GF-D8 (cell line): ENCODE measurements at regions not wholly inside any gene's neighbourhood (a gene's known extent, or its start where the extent isn't known, plus 50 kb on each side); places are given as distances from the start of the nearest gene placed in this dataset.
A peak's percentile ranks its signal among the peaks of the same experiment; 100 is the strongest.

Source experiments
- DNase-seq: peaks from one replicate; lab custom pipeline; 2025; lab: John Stamatoyannopoulos, UW

DNA sequence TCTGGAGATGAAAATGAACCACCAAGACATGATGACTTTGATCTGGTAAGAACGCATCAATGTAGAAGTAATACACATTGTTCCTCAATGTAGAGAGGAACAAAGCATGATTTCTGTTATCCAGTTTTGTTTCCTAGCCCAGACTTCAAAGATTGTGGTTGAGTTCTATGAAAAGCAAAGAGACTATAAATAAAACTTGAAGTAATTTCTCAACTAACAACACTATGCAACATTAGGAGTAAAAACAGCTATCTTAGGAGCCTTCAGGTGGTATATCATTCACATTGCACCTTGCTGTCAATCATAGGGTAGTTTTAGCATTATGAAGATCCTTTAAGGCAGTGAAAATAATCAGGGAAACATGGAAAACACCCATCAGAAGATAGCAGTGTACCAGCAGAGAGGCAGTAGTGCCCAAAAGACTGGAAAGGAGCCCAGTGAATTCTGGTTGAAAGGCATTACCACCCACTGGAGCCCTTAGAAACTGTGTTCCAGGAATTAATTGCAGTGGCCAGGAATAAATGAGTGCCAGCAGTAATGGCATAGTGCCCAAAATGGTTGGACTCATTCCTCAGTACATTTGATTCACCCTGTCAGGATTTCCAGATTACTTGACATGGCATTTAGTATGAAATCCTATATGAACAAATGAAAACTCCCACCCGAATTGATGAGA, 300.7 kb upstream of the CXXC4 start:
- no peak for DNase-seq

DNA sequence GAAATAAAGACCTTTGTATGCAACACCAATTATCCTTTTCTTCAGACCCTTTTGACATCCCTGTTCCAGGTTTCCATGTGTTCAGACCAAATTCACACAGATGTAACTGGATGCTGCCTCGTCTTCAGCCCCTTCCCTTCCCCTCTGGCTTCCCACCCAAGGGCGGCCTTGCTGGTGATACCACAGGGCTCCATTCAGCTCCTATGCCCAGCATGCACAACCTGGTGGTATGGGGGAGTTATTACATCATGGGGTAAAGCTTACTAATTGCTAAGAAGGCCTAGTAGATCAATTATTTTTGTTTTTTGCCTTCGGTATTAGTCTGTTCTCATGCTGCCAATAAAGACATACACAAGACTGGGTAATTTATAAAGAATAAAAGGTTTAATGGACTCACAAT, 317.0 kb upstream of the CXXC4 start:
- DNase-seq, result no peak

DNA sequence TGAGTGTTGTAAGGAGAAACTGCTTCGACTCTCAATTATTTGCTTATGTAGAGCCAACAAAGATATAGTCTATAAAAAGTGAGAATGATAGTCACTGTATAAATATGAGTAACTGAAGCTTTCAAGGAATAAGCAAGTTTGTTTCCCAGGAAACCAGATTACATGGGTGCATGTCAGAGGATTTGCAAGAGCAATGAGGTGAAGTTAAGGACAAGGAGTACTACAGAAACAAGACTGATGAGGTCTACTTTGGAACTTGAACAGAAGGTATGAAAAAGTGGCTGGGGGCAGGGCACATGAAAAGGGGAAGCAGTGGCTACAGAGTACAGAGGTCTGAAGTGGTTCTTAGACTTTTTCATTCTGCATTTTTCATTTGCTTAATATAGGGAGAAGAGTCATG, 321.0 kb upstream of the CXXC4 start:
- no peak for DNase-seq

DNA sequence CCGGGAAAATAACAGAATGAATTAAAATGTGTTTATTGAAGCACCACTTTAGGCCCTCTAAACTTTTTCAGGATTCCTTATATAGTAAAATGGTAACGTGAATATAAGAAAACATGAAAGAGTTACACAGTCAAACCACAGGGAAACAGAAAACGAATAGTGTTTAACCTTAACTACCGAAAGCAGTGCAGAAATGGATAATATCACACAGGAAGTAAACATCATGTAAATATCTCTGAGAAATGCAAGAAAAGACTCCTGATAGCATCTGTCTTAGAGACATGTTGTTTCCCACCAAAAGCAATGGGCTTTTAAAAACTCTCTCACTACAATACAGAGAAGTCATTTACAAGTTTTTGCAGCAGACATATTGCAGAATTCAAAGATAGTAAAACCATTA, 323.9 kb upstream of the CXXC4 start:
- DNase-seq, result no peak

DNA sequence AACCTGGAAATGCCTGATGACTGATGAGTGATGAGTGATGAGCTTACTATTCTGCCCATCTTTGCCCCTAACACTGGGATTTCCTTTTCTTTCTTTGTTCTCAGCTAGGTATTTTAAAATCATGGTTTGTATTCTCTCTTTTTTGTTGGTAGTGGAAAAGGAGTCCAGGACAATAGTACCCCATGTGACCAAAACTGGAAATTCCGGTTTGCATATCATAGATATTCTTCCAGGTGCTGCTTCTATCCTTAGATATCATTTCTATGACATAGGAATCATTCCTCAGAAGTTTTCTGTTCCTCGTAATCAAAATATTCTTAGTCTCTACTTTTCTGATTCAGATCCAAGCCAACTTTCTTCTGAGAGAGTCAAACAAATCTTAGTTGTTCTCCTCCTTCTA, 320.5 kb upstream of the TET2 start:
- DNase-seq, result no peak

DNA sequence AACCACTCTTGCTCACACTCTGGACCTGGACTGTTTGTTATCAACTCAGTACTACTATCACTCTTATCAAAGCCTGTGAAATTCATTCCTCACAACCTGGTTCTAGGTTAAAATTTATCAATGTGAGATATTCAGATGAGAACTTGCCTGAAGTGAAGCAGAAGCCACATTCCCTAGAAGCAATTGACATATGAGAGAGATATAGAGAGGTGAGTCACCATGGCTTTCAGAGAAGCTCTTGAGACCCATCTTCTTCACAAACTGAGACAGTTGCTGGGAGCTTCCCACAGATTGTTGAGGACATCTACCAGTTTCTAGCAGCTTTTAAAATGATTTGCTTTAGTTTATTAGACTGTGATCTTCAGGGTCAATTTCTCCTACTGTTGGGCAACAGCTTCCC, 316.9 kb upstream of the TET2 start:
- DNase-seq, result no peak

DNA sequence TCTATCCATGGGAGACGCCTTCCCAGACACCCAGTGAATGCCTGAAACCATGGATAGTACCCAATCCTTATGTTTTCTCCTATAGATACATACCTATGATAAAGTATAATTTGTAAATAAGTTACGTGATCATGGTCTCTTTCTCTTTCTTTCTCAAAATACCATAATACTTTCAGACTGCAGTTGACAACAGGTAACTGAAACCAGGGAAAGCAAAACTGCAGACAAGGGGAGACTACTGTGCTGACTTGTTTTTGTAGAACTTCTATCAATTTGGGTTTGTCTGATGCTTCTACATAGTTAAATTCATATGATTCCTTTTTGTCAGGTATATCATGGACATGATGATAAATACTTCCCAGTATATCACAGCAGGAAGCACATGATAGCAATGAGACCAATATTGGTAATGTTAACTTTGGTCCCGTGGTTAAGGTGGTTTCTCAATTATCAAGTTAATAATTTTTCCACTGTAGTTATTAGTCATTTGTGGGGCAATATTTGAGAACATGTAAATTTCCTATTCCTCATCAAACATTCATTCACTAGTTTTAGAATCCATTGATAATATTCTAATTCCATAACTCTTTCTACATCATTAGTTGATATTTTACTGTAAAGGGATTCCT, 298.0 kb upstream of the TET2 start:
- DNase-seq, result no peak

DNA sequence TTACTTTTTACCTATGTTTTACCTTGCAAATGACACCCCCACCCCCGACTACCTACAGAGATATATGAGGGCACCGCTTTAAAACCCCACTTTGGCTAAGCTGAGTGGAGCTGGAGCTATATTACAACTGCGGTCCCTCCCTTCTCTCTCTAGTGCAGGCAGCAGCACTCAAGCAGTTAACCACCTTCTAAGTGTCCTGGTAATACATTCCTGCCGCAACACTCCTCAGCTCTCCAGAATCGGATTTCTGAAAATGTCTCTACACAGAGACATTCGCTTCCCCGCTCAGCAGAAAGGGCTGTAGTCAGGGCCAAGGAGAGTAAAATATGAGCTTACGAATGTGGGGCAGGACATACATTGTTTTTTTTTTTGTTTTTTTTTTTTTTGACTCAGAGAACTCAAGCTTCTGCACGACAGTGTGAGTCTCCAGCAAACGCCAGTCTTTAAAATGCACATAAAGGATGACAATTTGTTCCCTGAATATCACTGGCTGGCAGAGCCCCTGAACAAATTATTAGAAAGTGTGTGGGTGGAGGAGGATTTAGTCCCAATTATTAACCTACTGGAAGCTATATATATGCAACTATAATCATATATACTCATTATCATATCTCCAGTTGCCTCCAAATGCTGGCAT, 287.0 kb upstream of the TET2 start:
- no peak for DNase-seq

DNA sequence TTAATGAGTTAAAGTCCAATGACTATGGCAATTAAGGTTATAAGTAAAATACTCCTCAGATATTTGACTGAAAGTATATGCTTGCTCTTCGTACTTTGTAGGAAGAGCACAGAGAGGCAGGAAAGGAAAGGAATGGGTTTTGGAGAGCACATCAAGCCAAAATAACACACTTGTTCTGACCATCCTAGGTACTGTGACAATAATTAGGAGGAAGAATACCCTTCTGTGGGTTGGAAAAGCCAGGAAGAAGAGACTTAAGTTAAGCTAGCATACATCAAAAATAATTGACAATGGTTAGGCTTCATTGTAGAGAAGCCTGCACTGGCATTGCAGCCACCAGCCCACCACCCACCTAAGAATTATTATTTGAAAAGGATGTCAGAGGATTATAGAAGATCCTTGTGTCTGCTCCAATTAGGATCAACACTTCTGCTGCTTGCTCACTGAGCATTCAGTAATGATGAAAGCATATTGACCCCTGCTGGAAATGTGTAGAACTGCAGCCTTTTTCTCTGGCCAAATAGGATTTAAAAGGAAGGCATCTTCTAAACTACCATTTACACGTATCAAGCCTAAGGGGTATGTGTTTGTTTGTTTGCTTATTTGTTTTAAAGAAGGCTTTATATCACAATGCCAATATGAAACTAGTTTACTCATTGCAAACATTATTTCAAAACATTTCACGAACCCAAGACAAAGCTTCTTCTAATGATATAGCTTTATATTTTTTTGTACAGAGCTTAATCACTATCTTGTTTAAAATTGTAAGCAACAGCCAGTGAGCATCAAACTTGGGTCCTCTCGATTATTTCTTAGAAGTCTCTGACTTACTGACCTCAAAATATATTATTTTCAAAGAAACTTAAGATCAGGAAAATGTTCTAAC, 286.2 kb upstream of the TET2 start:
- DNase-seq, result peak; percentile 4

DNA sequence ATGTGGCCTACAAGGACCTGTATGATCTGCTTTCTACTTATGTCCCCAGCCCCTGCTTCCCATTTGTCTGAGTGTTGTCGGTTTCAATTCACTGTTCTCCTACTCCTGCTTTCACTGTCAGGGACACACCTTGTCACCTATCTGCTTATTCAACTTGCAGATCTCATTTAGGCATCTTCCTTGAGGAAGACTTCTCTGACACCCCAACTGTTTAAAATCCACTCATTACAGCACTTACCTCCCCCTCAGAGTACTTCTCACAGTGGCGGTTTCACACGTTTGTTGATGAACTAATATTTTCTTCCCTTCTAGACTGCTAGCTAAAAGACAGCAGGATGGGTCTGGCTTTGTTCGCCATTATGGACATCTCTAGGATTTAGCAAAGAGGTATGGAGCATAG, 279.9 kb upstream of the TET2 start:
- DNase-seq, result no peak

DNA sequence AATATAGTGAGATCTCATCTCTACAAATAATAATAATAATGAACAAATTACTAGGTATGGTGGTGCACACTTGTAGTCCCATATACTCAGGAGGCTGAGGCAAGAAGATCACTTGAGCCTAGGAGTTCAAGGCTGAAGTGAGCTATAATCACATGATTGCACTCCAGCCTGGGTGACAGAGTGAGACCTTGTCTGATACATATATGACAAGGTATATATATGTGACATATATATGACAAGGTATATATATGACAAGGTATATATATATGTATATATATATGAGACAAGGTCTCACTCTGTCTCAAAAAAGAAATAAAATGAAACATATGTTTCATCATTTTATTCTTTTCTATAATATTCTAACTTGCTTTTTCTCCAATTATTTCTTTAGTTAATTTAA, 278.1 kb upstream of the TET2 start:
- DNase-seq, result no peak

DNA sequence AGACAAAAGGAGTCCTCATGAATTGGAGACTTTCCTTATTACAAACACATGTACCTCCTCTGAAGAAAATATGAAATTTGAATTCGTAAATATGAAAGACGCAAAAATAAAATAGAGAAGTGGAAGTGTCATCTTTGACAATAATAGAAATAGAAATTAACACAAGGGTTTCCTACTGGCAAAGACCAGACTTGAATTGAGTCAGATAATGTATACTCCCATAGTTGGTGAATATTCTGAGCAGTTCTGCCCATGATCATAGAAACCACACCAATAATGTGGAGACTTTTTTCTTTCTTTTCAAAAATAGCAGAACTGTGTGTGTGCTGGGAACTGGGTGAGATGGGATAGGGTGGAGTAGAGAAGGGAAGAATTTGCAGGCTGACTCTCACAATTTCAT, 277.7 kb upstream of the TET2 start:
- no peak for DNase-seq

DNA sequence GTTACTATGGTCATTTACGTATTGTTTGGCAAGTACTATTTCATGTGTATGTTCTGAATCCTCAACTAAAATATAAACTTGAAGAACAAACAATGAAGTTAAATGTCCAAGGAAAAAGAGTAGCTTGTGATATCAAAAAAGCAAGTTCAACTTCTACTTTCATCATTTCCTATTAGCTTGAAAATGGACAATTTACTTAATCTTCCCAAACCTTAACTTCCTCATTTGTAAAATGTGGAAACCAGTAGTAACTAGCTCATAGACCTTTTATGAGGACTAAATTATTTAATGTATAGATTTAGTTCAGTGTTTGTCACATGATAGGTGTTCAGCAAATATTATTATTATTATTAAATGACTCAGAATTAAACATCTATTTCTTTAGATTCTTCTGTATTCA, 276.8 kb upstream of the TET2 start:
- no peak for DNase-seq

DNA sequence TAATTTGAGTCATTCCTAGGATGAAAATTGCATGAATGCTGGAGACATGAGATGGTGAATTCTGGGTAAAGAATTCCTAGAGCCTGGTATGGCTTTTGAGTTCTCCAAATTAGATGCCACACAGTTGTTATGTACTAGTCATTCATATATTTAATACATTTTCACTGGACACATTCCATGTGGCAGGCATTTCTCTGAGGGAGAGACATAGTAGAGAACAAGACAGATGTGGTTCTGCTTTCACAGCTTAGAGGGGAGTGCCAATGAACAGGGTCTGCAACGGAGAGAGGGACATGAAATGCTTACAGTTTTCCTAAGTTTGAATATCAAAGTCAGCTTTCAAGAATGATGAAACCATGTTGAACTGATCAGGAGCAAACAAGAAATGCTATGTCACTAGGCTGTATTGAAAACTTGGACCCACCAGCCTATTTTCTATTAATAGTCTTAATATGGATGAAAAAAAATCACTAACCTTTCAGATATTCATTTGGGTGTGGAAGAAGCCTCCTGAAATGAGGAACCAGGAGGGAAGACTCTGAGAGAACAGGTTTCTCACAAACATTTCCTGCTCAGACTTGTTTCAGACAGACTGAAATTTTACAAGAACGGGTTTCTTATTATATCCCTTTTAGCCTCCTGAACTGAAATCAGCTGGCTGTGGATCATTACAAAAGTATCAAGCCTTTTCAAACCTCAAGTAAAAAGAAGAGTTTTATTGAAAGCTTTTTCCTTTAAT, 276.0 kb upstream of the TET2 start:
- DNase-seq, result no peak

DNA sequence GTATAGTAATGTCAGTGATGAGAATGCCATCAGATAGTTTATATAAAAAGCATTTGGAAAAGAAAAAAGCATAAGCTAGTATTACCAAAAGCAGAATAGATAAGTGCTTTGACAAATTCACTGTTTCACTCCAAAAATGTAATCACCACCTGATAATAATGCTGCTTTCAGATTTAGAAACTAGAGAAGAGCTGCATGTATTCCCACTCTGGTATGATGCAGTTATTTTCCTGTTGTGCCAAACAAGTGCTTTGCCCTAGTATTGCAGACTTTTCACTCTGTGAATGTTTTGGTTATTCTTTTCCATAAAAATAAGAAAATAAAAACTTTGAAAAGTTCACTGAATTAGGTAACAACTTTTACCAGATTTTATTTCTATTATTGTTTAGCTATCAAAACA, 267.7 kb upstream of the TET2 start:
- DNase-seq, result no peak

DNA sequence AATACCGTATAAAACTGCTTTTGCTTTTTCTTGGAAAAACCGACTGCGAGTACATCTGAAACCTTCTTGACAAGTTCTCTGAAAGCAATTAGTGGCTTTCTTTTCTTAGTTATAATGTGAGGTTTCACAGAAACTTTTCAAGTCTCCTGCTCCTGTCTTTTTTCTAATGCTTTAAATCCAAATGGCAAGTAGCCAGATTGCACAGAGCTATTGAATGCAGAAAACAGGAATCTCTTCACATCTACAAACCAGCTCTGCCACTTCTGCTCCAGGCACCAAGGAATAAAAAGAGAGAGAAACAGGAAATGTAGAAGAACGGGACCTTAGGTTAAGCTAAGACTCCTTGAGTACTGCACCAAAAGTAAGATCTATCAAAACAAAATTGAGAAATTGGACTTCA, 267.3 kb upstream of the TET2 start:
- peak; percentile 49 for DNase-seq

DNA sequence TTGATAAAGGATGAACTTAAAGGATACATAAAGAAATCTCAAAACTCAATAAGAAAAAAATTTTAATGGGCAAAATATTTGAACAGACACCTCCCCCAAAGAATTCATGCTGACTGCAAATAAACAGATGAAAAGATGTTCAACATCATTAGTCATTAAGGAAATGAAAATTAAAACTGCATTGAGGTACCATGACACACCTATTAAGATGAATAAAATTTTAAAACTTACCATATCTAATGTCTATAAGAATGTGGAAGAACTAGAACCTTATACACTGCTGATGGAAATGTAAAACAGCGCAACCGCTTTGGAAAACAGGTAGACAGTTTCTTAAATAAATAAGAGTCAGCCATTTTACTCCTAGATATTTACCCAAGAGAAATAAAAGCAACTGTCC, 266.8 kb upstream of the TET2 start:
- DNase-seq, result no peak

DNA sequence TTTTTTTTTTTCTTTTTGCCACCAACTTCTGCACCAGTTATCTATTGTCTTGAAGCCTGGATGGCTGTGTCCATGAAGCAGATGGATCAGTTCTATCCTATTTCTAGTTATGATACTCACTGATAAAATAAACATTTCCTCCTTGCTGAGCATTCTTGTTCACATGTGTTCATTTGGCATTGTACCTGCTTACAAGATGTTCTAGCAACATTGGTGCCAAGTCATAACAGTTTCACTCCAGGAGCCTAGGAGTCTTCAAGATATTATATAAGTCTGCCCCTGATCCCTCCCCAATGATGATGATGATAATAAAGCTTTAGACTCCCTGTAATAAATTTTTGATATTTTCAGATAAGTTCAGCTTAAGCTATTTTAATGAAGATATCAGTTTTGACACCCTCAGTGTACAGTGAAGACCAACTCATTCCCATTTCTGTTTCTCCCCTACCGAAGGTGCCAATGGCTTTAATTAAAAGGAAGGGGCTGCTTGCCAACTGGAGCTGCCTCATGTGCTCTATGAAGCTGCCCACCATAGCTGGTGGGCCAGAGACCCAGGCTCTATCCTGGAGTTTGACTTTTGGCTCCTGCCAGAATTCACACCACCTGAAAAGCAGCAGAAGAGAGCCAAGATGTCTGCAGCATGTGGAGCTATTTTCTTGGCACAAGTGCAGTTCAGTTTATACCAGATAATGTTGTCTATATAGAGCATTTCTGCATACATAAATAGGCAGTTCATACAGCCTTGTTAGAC, 265.4 kb upstream of the TET2 start:
- no peak for DNase-seq

DNA sequence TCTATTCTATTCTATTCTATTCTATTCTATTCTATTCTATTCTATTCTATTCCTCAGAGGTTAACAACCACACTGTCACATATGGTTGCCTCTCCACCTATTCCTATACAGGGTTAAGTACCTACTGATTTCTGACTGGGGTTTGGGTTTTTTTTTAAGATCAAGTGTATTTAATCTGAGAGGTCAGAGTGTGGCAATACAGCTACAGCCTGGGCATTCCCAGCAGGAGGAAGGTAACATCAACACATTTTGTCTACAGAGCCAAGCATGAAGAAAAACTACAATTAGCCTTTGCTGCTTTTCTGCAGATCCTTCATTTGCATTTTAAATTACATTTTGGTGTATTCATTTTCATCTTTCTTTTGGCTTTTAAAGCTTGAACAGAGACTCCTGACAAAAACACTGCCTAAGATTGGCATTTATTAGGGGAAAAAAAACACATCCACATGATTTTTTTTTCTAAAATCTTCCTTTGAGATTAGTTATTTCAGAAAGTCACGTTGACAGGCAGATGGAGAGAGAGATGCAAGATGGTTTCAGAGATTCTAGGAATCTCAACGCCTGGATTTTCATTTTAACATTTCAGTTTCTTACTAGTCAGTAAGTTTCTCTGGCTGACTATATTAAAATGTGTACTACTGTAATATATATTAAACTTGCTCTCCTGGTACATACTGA, 255.9 kb upstream of the TET2 start:
- no peak for DNase-seq
